Head of caudate nucleus (tissue), 42 donors: ENCODE measurements at regions not wholly inside any gene's neighbourhood (a gene's known extent, or its start where the extent isn't known, plus 50 kb on each side); places are given as distances from the start of the nearest gene placed in this dataset.

ENCODE experiments used
- DNase-seq, 42 donors: peaks; one replicate each; pipeline versions ENCODE4 v3.0.0 to v3.0.0-alpha.2; 2020 to 2021; ENCODE audit warnings: mixed read lengths in 7 of 42
- intact Hi-C: fragments of 100-400 bp; cut with DNase I; formaldehyde crosslinking; loops from one replicate; pipeline ENCODE4 v1.15.0; 2022

GRCh38 chr2:122867941-122868340 lies 1112.5 kb downstream of the TSN start:
- no peak for DNase-seq
- intact Hi-C loops = no loop called here

DNA sequence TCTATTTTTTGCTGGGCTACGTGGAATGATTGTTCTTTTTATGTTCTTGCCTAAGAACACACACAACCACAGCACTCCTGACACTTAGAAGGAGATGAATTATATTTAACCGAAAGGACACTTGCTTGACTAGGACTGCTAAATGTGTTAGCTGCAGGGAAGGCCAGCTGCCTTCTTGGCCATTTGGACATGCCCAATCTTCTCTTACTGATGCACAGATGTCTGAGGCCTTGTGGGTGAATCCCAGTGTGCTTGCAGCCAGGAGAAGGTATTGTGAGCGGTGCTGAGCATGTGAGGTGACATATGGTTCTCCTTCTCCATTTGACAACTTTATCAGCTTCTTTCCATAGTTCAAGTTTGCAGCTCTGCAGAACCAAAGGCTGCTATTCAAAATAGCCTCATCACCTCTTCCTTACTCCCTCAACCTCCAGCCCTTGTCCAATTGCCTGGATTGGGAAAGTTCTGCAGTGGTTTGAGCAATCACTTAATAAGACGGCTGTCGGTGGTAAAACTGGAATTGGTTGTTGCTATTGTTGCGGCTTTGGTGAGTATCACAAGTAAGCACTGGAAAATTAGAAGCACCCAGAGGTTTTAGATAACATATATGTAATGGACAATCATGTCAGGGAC lies 1113.3 kb downstream of the TSN start:
- intact Hi-C loops = no loop called here
- no peak for DNase-seq

- no peak for DNase-seq
- intact Hi-C loops = no loop called here
Observed at GRCh38 chr2:122873951-122874350, 1118.5 kb downstream of the TSN start.

DNA sequence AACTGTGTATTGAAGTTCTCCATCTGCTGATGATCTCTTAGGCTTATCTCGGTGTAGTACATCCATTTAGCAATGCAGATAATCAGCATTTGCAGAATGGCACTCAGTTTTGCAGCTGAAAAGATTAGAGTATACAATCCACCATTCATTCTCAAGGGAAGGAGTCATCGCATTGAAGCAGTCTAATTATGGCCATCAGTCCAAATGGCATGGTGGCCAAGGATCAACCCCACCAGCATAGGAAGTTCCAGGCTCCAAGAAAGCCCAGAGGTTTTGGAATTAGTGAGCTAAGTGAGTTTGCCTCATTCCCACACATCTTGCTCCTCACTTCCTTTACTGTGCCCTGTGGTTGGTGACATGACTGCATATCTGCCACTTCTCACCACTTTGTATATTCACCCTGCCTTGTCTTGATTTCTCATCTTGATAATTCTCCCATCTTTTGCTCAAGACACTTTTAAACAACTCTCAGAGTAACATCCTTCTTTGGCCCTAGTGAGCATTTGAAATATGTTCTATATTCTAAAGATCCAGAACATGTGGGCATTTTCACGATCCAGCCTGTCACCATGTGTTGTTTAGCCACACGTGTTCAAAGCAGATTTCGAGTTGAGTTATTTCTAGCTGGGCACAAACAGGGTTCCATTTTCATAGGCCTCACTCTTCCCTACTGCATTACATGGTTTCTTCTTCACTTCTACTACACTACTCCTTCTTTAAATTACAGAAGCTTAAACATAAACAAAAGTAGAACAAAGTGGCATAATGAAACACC lies 1119.8 kb downstream of the TSN start:
- intact Hi-C loops = no loop called here
- no peak for DNase-seq

GRCh38 chr2:122883849-122884248 lies 1128.4 kb downstream of the TSN start:
- DNase-seq = no peak
- intact Hi-C loops = no loop called here

- DNase-seq = no peak
- intact Hi-C loops = no loop called here
Observed at GRCh38 chr2:122884889-122885288, 1129.4 kb downstream of the TSN start.

GRCh38 chr2:122885436-122885835 lies 1130.0 kb downstream of the TSN start:
- DNase-seq = no peak
- intact Hi-C loops = no loop called here

- DNase-seq = no peak
- intact Hi-C loops = no loop called here
Observed at GRCh38 chr2:122886479-122887145, 1131.2 kb downstream of the TSN start.

- intact Hi-C loops = no loop called here
- no peak for DNase-seq
Observed at GRCh38 chr2:122899614-122900013, 1125.5 kb upstream of the CNTNAP5 start.

- no peak for DNase-seq
- intact Hi-C loops = no loop called here
Observed at GRCh38 chr2:122905431-122905830, 1119.7 kb upstream of the CNTNAP5 start.

GRCh38 chr2:122908159-122908558 lies 1116.9 kb upstream of the CNTNAP5 start:
- no peak for DNase-seq
- intact Hi-C loops = no loop called here

DNA sequence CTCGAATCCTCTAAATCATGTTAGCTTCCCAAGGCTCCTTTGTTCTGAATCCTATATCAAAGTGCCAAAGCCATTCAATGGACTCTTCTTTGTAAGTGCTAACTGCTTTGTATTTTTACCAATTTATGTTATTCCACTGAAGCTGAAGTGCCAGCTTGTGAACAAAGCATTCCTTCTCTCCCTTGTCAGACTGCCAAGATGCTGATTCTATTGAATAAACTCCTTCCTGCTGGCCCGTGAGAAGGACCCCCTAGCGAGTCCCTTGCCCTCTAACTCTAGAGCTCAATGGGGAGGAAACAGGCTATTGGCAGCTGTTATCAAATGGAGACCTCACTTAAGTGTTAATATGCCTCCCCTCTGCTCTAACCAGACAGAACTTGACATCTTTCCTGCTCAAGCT lies 1097.9 kb upstream of the CNTNAP5 start:
- intact Hi-C loops = no loop called here
- peak in 12 of 42 donors; percentile 7 to 57 (median 33) for DNase-seq

DNA sequence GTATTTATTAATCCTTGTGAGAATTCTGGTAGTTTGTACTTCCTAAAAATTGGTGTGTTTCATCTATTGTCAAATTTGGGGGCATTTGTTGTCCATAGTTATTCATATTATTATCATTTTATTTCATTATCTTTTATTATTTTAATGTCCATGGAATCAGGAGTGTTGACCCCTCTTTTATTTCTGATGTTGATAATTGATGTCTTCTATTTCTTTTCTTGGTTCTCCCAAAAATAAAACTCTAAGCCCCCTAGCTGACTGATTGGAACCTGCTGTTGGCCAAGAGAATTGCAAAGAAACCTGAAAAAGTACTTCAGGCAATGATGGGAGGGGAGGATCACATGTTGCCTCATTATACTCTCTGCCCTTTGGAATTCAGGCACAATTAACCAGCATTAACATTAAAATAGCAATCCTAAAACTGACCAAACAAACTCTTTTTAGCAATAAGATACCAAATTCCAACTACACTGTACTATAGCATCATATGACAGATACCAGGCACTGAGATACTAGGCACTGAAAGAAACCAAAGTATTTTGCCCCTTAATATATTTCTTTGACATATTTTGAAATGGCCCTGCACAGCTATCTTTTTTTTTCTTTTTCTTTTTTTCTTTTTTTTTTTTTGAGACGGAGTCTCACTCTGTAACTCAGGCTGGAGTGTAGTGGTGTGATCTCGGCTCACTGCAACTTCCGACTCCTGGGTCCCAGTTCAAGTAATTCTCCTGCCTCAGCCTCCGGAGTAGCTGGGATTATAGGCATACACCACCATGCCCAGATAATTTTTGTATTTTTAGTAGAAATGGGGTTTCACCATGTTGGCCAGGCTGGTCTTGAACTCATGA lies 1097.2 kb upstream of the CNTNAP5 start:
- DNase-seq = no peak
- intact Hi-C loops = no loop called here

- intact Hi-C loops = no loop called here
- no peak for DNase-seq
Observed at GRCh38 chr2:122929347-122929746, 1095.7 kb upstream of the CNTNAP5 start.

DNA sequence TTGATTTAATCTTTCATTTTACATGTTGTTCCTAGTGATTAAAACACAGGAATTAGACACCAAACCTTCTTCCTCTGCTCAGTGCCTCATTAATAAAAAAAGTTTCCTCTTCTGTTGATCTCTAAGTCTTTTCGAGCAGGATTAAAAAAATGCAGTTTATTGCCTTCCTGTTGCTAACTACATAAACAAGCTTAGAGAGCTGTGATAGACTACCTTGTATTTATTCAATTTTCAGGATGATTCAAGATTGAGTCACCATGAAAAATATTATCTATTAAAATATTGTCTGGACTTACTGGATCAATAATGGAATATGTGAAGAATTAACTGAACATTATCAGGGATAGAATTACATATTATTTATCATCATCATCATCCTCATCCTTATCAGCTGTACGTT lies 1089.6 kb upstream of the CNTNAP5 start:
- intact Hi-C loops = no loop called here
- no peak for DNase-seq

DNA sequence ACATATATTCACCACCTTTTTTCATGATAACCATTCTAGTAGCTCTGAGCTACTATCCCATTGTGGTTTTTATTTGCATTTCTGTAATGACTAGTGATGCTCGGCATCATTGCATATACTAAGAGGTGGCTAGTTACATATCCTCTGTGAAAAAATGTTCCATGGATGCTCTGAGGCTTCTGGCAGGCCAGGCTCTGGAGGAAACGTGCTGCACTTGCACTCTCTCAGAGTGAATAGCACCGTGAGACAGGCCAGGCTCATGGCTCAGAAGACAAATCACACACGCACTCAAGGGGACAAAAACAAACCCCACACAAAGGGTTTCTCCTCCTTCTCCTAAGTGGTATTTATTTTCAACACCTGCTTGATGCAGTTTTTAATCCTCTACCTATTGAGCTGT lies 1085.3 kb upstream of the CNTNAP5 start:
- DNase-seq = no peak
- intact Hi-C loops = no loop called here

DNA sequence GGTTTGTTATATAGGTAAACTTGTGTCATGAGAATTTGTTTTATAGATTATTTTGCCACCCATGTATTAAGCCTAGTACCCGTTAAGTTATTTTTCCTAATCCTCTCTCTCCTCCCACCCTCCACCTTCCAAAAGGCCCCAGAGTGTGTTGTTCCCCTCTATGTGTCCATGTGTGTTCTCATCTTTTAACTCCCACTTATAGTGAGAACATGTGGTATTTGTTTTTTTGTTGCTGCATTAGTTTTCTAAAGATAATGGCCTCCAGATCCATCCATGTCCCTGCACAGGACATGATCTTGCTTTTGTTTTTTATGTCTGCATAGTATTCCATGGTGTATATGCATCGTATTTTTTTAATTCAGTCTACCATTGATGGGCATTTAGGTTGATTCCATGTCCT lies 1075.6 kb upstream of the CNTNAP5 start:
- no peak for DNase-seq
- intact Hi-C loops = no loop called here

DNA sequence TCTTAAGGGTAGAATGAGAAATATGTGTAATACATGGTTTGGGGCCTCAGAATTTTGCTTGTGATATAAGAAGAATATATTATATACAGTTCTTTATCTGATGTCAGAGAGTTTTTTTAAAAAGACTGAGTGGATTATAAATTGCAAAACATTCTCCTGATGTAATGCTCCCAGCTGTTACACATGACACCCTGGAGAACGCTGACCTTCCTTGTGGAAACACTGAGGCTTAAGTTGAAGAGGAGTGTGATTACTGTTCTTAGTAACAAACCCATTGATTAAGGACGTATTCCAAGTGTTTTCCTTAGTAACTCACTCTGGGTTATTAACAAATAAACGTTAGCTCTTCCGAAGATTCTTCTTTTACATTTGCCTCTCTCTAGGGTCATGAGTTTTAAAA lies 1069.3 kb upstream of the CNTNAP5 start:
- no peak for DNase-seq

GRCh38 chr2:122960759-122961641 lies 1064.1 kb upstream of the CNTNAP5 start:
- intact Hi-C loops = no loop called here

More for the DNA sequence above, 1069.3 kb upstream of the CNTNAP5 start:
- intact Hi-C loops = no loop called here

More at GRCh38 chr2:122960759-122961641, 1064.1 kb upstream of the CNTNAP5 start:
- DNase-seq = peak in 9 of 42 donors; percentile 8 to 45 (median 16)
